ENCODE measurements at regions not wholly inside any gene's neighbourhood (a gene's known extent, or its start where the extent isn't known, plus 50 kb on each side); places are given as distances from the start of the nearest gene placed in this dataset.
"Not testable (repeated sequence)": the region's sequence is repeated elsewhere in the genome, so short reads cannot be mapped to it uniquely, and the experiment has no call there.

DNA sequence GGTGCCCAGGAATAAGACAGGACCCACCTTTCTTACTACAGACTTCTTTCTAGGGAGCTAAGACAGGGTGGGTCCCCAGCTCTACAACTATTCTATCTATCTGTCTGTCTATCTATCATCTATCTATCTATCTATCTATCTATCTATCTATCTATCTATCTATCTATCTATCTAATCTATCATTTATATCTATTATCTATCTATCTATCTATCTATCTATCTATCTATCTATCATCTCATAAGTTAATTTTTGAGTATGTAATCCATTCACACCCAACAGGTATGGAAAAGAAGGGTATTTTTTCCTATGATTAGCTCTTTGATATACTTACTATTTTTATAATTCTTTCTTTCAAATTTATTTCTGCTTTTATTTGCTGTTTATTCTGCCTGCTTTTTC, 55.9 kb downstream of the BAMBI start:
- no peak for DNase-seq (ENCODE audit: low spot score in 2 of 2)
- ATAC-seq: no peak
- Mint-ChIP-seq H3K27ac (no peak overlapping the region), H3K36me3 (peaks cover 0 to 4% of the 10 kb centered on the region in 2 donors), H3K9me3 (peaks cover 7 to 8% of the 10 kb centered on the region in 2 donors)

GRCh38 chr10:28733647-28734046, 56.3 kb downstream of the BAMBI start:
- DNase-seq (ENCODE audit: low spot score in 2 of 2) (no peak), ATAC-seq (no peak)
- H3K27ac Mint-ChIP-seq: no peak overlapping the region
- peaks cover 0 to 4% of the 10 kb centered on the region in 2 donors for H3K36me3 Mint-ChIP-seq
- H3K9me3 Mint-ChIP-seq: peaks cover 7 to 8% of the 10 kb centered on the region in 2 donors

GRCh38 chr10:28734938-28735759, 57.8 kb downstream of the BAMBI start:
- Mint-ChIP-seq H3K9me3 (peaks cover 7 to 8% of the 10 kb centered on the region in 2 donors), H3K36me3 (peaks cover 0 to 4% of the 10 kb centered on the region in 2 donors), H3K27ac (no peak overlapping the region)
- ATAC-seq: peak in 1 of 2 donors; percentile 22
- DNase-seq (ENCODE audit: low spot score in 2 of 2): no peak

DNA sequence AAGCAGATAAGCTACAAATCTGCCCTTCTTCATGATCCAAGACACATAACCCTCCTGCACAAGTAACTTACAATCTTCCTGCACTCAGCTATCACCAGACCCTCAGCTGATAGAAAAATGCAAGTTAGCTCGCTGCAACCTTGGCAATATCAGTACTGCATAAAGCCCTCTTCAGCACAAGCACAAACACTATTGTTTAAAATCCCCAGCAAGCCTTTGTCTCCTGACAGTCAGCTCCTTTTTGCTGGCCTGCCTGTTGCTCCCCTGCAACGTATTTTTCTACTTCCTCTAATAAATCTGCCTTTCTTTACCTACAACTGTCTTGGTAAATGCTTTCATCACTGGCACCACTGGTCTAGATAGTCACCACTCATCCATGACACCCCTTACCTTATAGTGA, 59.8 kb downstream of the BAMBI start:
- H3K9me3 Mint-ChIP-seq: peaks cover 4 to 6% of the 10 kb centered on the region in 2 donors
- H3K36me3 Mint-ChIP-seq: peaks cover 0 to 4% of the 10 kb centered on the region in 2 donors
- DNase-seq (ENCODE audit: low spot score in 2 of 2): no peak
- no peak for ATAC-seq
- no peak overlapping the region for H3K27ac Mint-ChIP-seq

DNA sequence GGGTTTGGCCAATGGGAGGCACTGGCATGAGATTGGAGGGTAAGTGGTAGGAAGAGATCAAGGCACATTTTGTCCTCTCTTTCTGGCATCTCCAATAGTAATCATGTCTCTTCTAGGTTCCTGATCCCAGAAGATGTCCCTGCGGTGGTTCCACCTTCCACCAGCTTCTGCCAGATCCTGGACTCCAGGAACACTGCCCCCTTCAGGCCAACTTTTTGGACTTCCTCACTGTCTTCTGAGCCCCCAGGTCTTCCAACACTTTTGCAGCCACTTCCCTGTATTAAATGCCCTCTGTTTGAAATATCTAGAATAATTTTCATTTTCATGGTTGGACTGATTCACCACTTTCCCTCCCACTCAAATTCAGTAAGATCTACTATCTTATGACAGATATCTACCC, 60.9 kb downstream of the BAMBI start:
- H3K36me3 Mint-ChIP-seq: peaks cover 0 to 4% of the 10 kb centered on the region in 2 donors
- no peak overlapping the region for H3K27ac Mint-ChIP-seq
- DNase-seq (ENCODE audit: low spot score in 2 of 2) (peak in 1 of 2 donors; percentile 11), ATAC-seq (no peak)
- no peaks in the 10 kb centered on the region for H3K9me3 Mint-ChIP-seq

GRCh38 chr10:28743576-28743975, 66.3 kb downstream of the BAMBI start:
- Mint-ChIP-seq H3K27ac (no peak overlapping the region), H3K36me3 (no peaks in the 10 kb centered on the region), H3K9me3 (no peaks in the 10 kb centered on the region)
- ATAC-seq (no peak), DNase-seq (ENCODE audit: low spot score in 2 of 2) (no peak)

DNA sequence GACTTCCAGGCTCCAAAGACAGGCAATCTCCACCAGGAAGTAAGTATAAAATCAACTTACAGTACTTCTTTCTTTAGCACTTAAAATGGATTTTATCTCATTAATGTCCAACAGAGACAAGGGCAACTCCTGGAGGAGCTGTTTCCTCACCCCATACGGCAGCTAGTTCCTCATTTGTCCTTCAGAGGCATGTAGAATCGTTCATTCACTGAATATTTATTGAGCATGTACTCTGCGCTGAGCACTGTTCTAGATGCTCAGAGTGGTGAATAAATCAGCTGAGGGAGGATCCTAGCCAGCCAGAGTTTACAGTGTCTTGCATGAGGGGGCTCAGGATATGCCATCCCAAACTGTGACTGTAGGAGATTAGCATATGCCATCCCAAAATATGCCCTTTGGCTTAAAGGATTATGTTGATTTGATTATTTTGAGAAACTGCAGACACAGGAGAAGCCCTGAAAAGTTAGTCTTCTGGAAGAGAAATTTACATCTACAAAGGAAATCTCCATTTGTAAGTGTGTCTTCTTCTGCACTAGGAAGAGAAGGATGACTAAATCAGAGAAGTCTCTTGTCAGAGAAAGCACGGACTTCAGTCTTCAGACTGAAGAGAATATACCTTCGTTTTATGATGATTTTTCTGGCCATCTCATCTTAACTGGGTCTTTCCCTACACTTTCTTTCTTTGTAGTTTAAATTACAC, 66.9 kb downstream of the BAMBI start:
- Mint-ChIP-seq H3K27ac (no peak overlapping the region), H3K9me3 (no peaks in the 10 kb centered on the region), H3K36me3 (no peaks in the 10 kb centered on the region)
- ATAC-seq (peak in 1 of 2 donors; percentile 4), DNase-seq (ENCODE audit: low spot score in 2 of 2) (no peak)

DNA sequence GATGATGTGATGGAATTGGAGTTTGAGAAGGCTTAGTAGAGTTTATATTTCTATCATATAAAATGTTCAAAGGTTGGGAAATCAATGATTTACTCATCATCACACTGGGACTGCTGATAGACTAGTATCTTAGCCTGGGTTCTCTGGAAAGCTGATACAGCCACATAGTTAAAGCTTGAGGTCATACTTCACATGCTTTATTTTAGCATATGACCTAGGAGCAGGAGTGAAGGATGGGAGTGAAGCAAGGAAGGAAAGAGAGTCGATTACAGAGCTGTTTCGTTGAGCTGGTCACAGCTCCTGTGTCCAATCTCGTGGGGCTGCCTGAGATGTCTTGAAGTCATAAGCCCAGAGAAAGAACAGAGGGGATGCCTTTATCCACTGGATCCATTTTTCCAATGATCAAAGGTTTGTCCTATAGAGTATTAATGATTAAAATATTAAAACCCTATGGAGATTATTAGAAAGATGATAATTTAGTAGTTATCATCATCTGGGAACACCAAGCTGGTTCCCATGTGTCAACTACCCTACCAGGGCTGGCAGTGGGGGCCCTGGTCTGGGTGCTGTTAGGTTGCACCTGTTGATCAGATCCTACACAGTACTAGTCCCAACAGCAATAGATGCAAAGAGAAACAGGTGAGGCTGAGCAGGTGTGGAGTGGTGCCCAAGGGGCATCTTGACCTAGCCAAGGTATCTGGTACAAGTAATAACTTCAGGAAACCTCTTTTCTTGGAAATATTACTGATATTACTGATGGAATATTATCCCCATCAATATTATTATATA, 77.8 kb downstream of the BAMBI start:
- Mint-ChIP-seq H3K36me3 (peaks cover 0 to 7% of the 10 kb centered on the region in 2 donors), H3K27ac (no peak overlapping the region), H3K9me3 (peaks cover 2 to 7% of the 10 kb centered on the region in 2 donors)
- ATAC-seq: no peak
- DNase-seq (ENCODE audit: low spot score in 2 of 2): no peak

GRCh38 chr10:28761084-28761846, 83.9 kb downstream of the BAMBI start:
- ATAC-seq: no peak
- Mint-ChIP-seq H3K36me3 (no peaks in the 10 kb centered on the region), H3K27ac (no peak overlapping the region), H3K9me3 (no peaks in the 10 kb centered on the region)
- no peak for DNase-seq (ENCODE audit: low spot score in 2 of 2)

- H3K27ac Mint-ChIP-seq: no peak overlapping the region
- no peak for DNase-seq (ENCODE audit: low spot score in 2 of 2)
- no peaks in the 10 kb centered on the region for H3K9me3 Mint-ChIP-seq
- no peaks in the 10 kb centered on the region for H3K36me3 Mint-ChIP-seq
- no peak for ATAC-seq
Measured at GRCh38 chr10:28763471-28764170, 86.3 kb downstream of the BAMBI start.

GRCh38 chr10:28765641-28766040, 88.3 kb downstream of the BAMBI start:
- no peak for DNase-seq (ENCODE audit: low spot score in 2 of 2)
- Mint-ChIP-seq H3K27ac (no peak overlapping the region), H3K36me3 (no peaks in the 10 kb centered on the region), H3K9me3 (no peaks in the 10 kb centered on the region)
- ATAC-seq: no peak

GRCh38 chr10:28768227-28768626, 90.9 kb downstream of the BAMBI start:
- no peak overlapping the region for H3K27ac Mint-ChIP-seq
- ATAC-seq: no peak
- peaks cover 0 to 5% of the 10 kb centered on the region in 2 donors for H3K36me3 Mint-ChIP-seq
- no peak for DNase-seq (ENCODE audit: low spot score in 2 of 2)
- H3K9me3 Mint-ChIP-seq: no peaks in the 10 kb centered on the region

DNA sequence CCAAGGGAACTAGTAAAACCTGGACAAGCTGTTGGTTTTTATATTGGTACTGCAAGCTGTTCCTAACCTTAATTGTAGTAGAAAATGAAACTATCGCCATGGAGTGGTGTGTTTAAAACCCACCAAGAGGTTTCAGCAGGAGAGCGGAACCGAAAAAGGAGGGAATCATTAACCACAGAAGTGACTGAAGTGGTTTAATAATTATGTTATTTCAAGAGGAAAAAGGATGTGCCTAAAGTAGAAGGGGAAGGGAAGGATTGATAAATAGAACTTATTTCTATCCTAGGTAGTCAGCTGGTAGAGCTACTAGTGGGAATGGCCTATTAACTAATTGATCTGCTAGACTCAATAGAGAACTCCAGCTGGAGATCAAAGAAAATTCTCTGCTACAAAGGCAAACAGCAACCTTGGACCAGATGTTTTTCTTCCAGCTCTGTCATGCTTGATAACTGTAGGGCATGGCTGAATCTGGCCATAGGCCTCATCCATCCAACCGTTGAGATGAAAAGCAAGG, 91.8 kb downstream of the BAMBI start:
- peaks cover 0 to 5% of the 10 kb centered on the region in 2 donors for H3K36me3 Mint-ChIP-seq
- DNase-seq (ENCODE audit: low spot score in 2 of 2): no peak
- H3K9me3 Mint-ChIP-seq: no peaks in the 10 kb centered on the region
- ATAC-seq: no peak
- H3K27ac Mint-ChIP-seq: no peak overlapping the region

DNA sequence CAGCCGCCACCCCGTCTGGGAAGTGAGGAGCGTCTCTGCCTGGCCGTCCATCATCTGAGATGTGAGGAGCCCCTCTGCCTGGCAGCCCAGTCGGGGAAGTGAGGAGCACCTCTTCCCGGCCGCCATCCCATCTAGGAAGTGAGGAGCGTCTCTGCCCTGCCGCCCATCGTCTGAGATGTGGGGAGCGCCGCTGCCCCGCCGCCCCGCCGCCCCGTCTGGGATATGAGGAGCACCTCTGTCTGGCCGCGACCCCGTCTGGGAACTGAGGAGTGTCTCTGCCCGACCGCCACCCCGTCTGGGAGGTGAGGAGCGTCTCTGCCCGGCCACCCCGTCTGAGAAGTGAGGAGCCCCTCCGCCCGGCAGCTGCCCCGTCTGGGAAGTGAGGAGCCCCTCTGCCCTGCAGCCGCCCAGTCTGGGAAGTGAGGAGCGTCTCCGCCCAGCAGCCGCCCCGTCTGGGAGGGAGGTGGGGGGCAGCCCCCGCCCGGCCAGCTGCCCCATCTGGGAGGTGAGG, 94.3 kb downstream of the BAMBI start:
- not testable (repeated sequence) for H3K36me3 Mint-ChIP-seq, H3K9me3 Mint-ChIP-seq, ATAC-seq

More for the DNA sequence above, 94.3 kb downstream of the BAMBI start:
- H3K27ac Mint-ChIP-seq; DNase-seq (ENCODE audit: low spot score in 2 of 2): not testable (repeated sequence)

Data from activated naive CD4-positive, alpha-beta T cell treated with anti-CD3 and anti-CD28 coated beads, Interleukin-2, amount 50 U/mL, for 72 hours (primary cell).